HCT116 (cell line): ENCODE measurements at regions not wholly inside any gene's neighbourhood (a gene's known extent, or its start where the extent isn't known, plus 50 kb on each side); places are given as distances from the start of the nearest gene placed in this dataset.

Source experiments
- ATAC-seq: fragments of 200-7000 bp; cut with Tn5 transposase; 2 replicates; pipeline ENCODE4 v1.9.1; 2020; ENCODE audit warnings: mild to moderate bottlenecking, moderate library complexity
- BruUV-seq: library from RNA; stranded (reverse); fragments of 400-500 nt; replicated peaks from 2 replicates; lab custom pipeline; 2021; lab: Mats Ljungman, UMichigan
- CTCF ChIA-PET: fragments of 300-600 bp; sonication (Branson Sonifier 250); formaldehyde crosslinking; loops from one replicate; lab custom pipeline; 2021; ENCODE audit warnings: antibody characterized with exemption; lab: Charles Lee
- POLR2A ChIA-PET: fragments of 300-600, 350-600 bp; sonication (Branson Sonifier 250); formaldehyde crosslinking; loops from one replicate; lab custom pipeline; 2021; ENCODE audit warnings: antibody characterized with exemption; lab: Charles Lee
- RAD21 ChIA-PET, 2 experiments: fragments of 300-600 bp; sonication (Branson Sonifier 250); formaldehyde crosslinking; loops; one replicate each; lab custom pipeline; 2023; ENCODE audit warnings: low total read pairs in 2 of 2; ENCODE audit not compliant: uncharacterized antibody in 2 of 2, unreplicated experiment in 2 of 2, low non-redundant PET in 1 of 2; lab: Charles Lee
- DNase-seq: peaks from one replicate; pipeline ENCODE4 v3.0.0-alpha.2; 2010; ENCODE audit warnings: low read depth, low spot score
- H2AFZ ChIP-seq: fragments of 200-600 bp; shearing (Covaris generic), sonication (generic); 2 replicates; pipeline ENCODE4 v1.6.1; 2017; ENCODE audit warnings: low read depth, mixed run types, mixed read lengths, antibody characterized with exemption, low read length; ENCODE audit not compliant: poor library complexity, severe bottlenecking
- H3K27ac ChIP-seq: 2 replicates; pipeline ENCODE4 v1.5.1; 2012; ENCODE audit warnings: low read depth, low read length
- H3K27me3 ChIP-seq: fragments of 200-600 bp; sonication (generic); 2 replicates; pipeline ENCODE4 v1.6.1; 2016; ENCODE audit warnings: mixed run types, low read length, mixed read lengths; ENCODE audit not compliant: insufficient read depth
- H3K36me3 ChIP-seq, 2 experiments: fragments of 200-500 bp in 1 of 2; fragments of 200-600 bp in 1 of 2; sonication (Bioruptor generic) in 1 of 2; sonication (generic) in 1 of 2; 2 replicates each; pipeline versions ENCODE4 v1.5.1 to v1.6.1; 2014 to 2016; ENCODE audit warnings: low read length in 2 of 2, inconsistent platforms in 1 of 2, mixed read lengths in 1 of 2, mixed run types in 1 of 2; ENCODE audit not compliant: insufficient read depth in 2 of 2, control insufficient read depth in 1 of 2
- H3K4me1 ChIP-seq, 2 experiments: fragments of 200-600 bp in 1 of 2; sonication (generic) in 1 of 2; 2 replicates each; pipeline versions ENCODE4 v1.5.1 to v1.6.1; 2012 to 2017; ENCODE audit warnings: low read length in 2 of 2, inconsistent platforms in 1 of 2, mild to moderate bottlenecking in 1 of 2, mixed read lengths in 1 of 2, mixed run types in 1 of 2, moderate library complexity in 1 of 2; ENCODE audit not compliant: insufficient read depth in 2 of 2, control insufficient read depth in 1 of 2
- H3K4me2 ChIP-seq: fragments of 200-600 bp; sonication (generic); 2 replicates; pipeline ENCODE4 v1.6.1; 2017; ENCODE audit warnings: mixed run types, low read length, mixed read lengths
- H3K4me3 ChIP-seq, 2 experiments: fragments of 200-600 bp in 1 of 2; sonication (generic) in 1 of 2; replicated peaks in 1 of 2; 2 replicates each; pipeline ENCODE4 v1.5.1; 2011 to 2016; ENCODE audit warnings: low read length in 2 of 2, control low read depth in 1 of 2, low read depth in 1 of 2, mild to moderate bottlenecking in 1 of 2, mixed read lengths in 1 of 2, mixed run types in 1 of 2
- H3K79me2 ChIP-seq: fragments of 200-600 bp; sonication (generic); 2 replicates; pipeline ENCODE4 v1.6.1; 2017; ENCODE audit warnings: mild to moderate bottlenecking, mixed run types, low read length, moderate library complexity, mixed read lengths; ENCODE audit not compliant: insufficient read depth
- H3K9ac ChIP-seq: fragments of 200-600 bp; sonication (generic); 2 replicates; pipeline ENCODE4 v1.6.1; 2016; ENCODE audit warnings: low read length, mixed read lengths
- H3K9me2 ChIP-seq: fragments of 200-600 bp; sonication (generic), shearing (Covaris generic); 2 replicates; pipeline ENCODE4 v1.6.1; 2017; ENCODE audit warnings: mixed run types, mild to moderate bottlenecking, moderate library complexity; ENCODE audit not compliant: insufficient read depth
- H3K9me3 ChIP-seq, 2 experiments: fragments of 200-500 bp in 1 of 2; fragments of 200-600 bp in 1 of 2; sonication (Bioruptor generic) in 1 of 2; sonication (generic) in 1 of 2; 2 replicates each; pipeline ENCODE4 v1.6.1; 2014 to 2017; ENCODE audit warnings: low read length in 2 of 2, mixed read lengths in 2 of 2, inconsistent platforms in 1 of 2, low read depth in 1 of 2, mild to moderate bottlenecking in 1 of 2, mixed run types in 1 of 2, moderate library complexity in 1 of 2; ENCODE audit not compliant: control insufficient read depth in 1 of 2, insufficient read depth in 1 of 2
- H4K20me1 ChIP-seq: fragments of 200-600 bp; sonication (generic), shearing (Covaris generic); 2 replicates; pipeline ENCODE4 v1.6.1; 2017; ENCODE audit warnings: mixed run types, mild to moderate bottlenecking, moderate library complexity; ENCODE audit not compliant: insufficient read depth
- CEBPB ChIP-seq: IDR thresholded peaks from 2 replicates; pipeline ENCODE4 v1.6.1; 2012; ENCODE audit warnings: low read depth
- ELF1 ChIP-seq: IDR thresholded peaks from 2 replicates; pipeline ENCODE4 v1.6.1; 2012; ENCODE audit warnings: low read depth, borderline replicate concordance
- EZH2phosphoT487 ChIP-seq: fragments of 200-600 bp; IDR thresholded peaks from 2 replicates; pipeline ENCODE4 v1.6.1; 2018; ENCODE audit warnings: antibody characterized with exemption, borderline replicate concordance
- FOSL1 ChIP-seq: IDR thresholded peaks from 2 replicates; pipeline ENCODE4 v1.6.1; 2012; ENCODE audit warnings: low read depth
- SRF ChIP-seq: IDR thresholded peaks from 2 replicates; pipeline ENCODE4 v1.6.1; 2012; ENCODE audit warnings: low read depth
- intact Hi-C: fragments of 100-400 bp; cut with micrococcal nuclease; formaldehyde crosslinking; loops from 2 replicates; pipeline ENCODE4 v1.10.0; 2022
- TF ChIP-seq, protein P1 (sequence below): IDR thresholded peaks from 2 replicates; pipeline ENCODE4 v1.6.1; 2012
- TF ChIP-seq, protein P2 (sequence below): IDR thresholded peaks from 2 replicates; pipeline ENCODE4 v1.6.1; 2011; ENCODE audit warnings: mild to moderate bottlenecking, low read length, moderate library complexity; ENCODE audit not compliant: insufficient replicate concordance; ENCODE audit errors: extremely low read depth

DNA sequence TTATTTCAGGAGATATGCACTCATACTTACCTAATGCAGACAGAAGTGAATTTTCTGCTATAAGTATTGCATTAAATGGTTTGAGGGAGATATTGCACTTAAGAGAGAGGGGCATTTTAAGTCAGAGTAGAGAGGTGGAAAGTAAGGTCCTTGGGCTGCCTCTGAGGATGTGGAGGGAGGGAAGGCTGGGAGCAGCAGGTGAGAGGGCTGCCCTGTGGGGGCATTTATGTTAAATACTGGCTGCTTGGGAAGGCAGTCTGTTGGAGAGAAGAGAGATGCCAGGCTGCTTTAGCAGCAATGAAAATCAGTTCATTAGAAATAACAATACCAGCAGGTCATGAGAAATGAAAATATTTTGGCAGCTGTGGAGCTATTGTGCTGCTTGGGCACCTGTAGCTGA is 576.2 kb upstream of the HS6ST1 start:
- H3K4me3 ChIP-seq, result no peak overlapping the region
- no peaks in the 10 kb centered on the region for H3K9me2 ChIP-seq
- DNase-seq (no peak), ATAC-seq (no peak)
- H3K27ac ChIP-seq, result no peak overlapping the region
- H3K9ac ChIP-seq, result no peak overlapping the region
- H3K4me2 ChIP-seq, result no peak overlapping the region
- TF ChIP-seq, protein P1, sequence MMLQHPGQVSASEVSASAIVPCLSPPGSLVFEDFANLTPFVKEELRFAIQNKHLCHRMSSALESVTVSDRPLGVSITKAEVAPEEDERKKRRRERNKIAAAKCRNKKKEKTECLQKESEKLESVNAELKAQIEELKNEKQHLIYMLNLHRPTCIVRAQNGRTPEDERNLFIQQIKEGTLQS, result no peak
- TF ChIP-seq FOSL1, result no peak
- no peak for TF ChIP-seq SRF
- no peak for TF ChIP-seq ELF1
- TF ChIP-seq, protein P2, sequence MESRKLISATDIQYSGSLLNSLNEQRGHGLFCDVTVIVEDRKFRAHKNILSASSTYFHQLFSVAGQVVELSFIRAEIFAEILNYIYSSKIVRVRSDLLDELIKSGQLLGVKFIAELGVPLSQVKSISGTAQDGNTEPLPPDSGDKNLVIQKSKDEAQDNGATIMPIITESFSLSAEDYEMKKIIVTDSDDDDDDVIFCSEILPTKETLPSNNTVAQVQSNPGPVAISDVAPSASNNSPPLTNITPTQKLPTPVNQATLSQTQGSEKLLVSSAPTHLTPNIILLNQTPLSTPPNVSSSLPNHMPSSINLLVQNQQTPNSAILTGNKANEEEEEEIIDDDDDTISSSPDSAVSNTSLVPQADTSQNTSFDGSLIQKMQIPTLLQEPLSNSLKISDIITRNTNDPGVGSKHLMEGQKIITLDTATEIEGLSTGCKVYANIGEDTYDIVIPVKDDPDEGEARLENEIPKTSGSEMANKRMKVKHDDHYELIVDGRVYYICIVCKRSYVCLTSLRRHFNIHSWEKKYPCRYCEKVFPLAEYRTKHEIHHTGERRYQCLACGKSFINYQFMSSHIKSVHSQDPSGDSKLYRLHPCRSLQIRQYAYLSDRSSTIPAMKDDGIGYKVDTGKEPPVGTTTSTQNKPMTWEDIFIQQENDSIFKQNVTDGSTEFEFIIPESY, result no peak
- ChIA-PET CTCF (no interaction called here), RAD21 (no interaction called here), POLR2A (no interaction called here)
- H3K4me1 ChIP-seq, result no peaks in the 10 kb centered on the region
- intact Hi-C loops, result no loop called here
- H2AFZ ChIP-seq, result no peak overlapping the region
- H4K20me1 ChIP-seq, result no peaks in the 10 kb centered on the region
- H3K27me3 ChIP-seq, result 0 out of 2 replicates have a peak, but pooled peaks cover 3% of the 10 kb centered on the region
- no peaks in the 10 kb centered on the region for H3K36me3 ChIP-seq
- H3K79me2 ChIP-seq, result no peaks in the 10 kb centered on the region
- H3K9me3 ChIP-seq, result no peaks in the 10 kb centered on the region
- BruUV-seq, result no TSS peak

DNA sequence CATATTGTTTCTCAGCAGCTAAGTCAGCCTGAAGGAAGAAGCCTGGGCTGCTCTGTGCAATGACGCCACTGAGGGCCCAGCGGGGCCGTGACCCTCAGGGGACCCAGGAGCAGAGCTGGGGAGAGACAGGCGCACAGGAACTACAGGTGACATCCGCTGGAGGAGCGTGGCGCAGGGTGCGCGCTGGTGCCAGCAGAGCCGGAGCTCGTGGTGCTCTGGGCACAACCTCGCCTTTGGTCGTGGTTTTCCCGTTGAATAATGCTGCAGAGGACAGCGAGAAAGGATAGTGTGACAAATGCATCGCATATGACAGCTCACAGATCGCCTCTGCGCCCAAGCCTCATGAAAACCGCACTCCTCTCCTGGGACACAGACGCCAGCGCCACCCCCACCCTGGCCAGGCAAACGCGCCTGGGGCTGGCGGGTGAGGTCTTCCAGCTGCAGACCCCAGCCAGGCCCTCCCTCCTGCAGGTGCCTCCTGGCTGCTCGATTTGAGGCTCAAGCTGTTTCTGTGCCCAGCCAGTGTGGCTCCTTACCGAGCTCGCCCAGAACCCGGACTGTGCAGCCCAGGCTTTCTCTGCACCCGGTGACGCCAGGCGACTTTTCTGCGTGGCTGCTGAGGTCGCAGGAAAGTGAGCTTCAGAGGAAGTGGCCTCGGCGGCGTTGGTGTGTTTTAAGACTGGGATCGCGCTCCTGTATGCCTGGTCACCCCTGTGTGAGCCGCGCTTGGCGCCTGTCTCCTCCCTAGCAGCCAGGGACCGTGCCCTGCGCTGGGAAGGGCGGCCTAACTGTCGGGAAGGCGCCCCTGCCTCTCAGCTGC is 583.1 kb upstream of the HS6ST1 start:
- no peaks in the 10 kb centered on the region for H4K20me1 ChIP-seq
- no peak for ATAC-seq
- ChIA-PET POLR2A (no interaction called here), RAD21 (no interaction called here), CTCF (no interaction called here)
- intact Hi-C loops, result no loop called here
- H3K4me1 ChIP-seq, result no peaks in the 10 kb centered on the region
- H3K9me3 ChIP-seq, result no peaks in the 10 kb centered on the region
- no peak overlapping the region for H2AFZ ChIP-seq
- no peak for DNase-seq
- H3K4me3 ChIP-seq, result no peak overlapping the region
- no peaks in the 10 kb centered on the region for H3K9me2 ChIP-seq
- TF ChIP-seq SRF (no peak), EZH2phosphoT487 (no peak), CEBPB (no peak)
- TF ChIP-seq, protein P1, result no peak
- 0 out of 2 replicates have a peak, but pooled peaks cover 3% of the 10 kb centered on the region for H3K27me3 ChIP-seq
- H3K4me2 ChIP-seq, result no peak overlapping the region
- no peak overlapping the region for H3K27ac ChIP-seq
- H3K36me3 ChIP-seq, result no peaks in the 10 kb centered on the region
- H3K9ac ChIP-seq, result no peak overlapping the region
- BruUV-seq, result no TSS peak
- no peaks in the 10 kb centered on the region for H3K79me2 ChIP-seq
